ENCODE measurements at regions not wholly inside any gene's neighbourhood (a gene's known extent, or its start where the extent isn't known, plus 50 kb on each side); places are given as distances from the start of the nearest gene placed in this dataset.

GRCh38 chr4:107153228-107153627 is 117.1 kb upstream of the DKK2 start:
- no peak for DNase-seq

DNA sequence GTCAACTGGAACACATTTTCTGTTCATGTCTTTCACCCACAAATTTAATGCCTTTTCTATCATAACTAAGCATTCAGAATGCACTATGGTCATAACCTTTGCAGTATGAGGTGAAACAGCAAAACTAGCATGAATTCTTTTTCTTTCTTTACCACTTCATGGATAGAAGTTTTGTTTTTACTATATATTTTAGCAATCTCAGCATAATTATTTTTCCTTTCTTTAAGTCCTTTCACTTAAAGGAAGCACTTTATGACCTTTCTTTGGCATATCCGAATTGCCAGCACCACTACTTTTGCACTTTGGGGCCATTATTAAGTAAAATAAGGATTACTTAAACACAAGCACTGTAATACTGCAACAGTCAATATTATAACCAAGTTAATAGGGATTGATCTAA is 115.1 kb upstream of the DKK2 start:
- DNase-seq, result no peak

DNA sequence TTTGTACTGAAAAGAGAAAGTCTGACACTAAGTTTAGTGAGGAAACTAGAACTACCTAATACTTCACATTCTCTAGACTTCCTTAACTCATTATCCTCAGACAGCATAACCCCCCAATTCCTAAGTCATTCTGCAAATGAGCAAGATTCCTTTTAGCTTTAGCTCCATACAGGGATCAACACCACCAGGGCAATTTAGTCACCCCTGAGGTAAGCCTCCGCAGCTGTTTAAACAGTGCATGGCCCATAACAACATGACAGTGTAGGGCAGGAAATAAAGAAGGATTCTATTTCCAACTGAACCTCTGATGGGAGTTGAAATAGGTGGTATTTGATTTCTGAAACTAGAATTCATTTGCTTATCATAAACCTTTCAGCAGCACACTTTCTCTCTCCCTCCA is 112.8 kb upstream of the DKK2 start:
- DNase-seq, result no peak

DNA sequence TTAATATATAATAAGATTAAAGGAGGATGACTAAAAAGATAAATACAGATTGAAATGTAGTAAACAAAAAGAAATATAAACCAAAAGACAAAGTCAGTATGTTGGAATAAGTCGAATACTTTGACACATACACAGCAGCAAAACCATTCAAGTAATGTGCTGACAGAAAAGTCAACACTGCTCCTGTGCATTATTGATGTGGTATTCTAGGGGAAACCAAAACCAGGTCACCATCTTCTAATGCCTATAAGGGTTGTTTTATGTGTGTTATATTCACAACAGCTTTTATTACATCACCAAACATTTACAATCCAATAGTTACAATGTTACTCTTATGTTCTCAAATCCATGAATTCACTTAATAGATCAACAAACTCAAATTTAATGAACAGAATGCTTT is 111.8 kb upstream of the DKK2 start:
- no peak for DNase-seq

DNA sequence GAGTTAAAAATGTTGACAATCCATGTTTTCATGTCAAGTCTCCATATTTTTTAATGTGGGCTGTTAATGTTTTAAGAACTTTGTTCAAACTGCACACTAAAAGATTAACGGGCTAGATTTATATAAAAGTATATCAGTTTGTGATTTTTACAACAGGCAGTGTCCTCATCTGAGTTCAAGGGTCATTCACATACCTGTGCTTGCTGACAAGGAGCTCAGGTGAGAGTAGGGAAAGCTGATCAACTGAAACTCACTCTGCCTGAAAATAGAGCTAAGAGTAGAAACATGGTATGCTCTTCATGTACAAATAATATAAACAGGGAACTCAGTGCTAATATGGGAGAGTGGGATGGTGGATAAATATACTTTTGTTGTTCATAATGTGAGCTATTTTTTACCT is 102.3 kb upstream of the DKK2 start:
- DNase-seq, result no peak

GRCh38 chr4:107133965-107134653 is 98.0 kb upstream of the DKK2 start:
- DNase-seq, result no peak

DNA sequence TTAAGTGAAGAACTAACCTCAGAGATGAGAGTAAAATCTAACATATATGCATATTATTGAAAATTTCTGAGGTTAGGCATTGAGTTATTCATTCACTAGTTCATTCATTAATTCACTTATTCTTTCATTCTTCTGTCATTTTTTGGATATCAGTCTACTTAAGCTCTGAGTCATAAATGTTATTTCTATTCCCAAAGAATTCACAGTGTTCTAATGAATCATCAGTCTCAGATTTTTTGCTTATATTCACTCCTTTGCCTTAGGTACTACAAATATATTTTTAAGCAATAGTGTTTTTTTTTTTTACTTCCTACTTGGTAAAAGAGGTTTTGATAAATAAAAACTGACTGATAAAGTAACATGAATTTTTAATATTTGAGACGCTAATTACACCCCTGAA is 95.2 kb upstream of the DKK2 start:
- no peak for DNase-seq

DNA sequence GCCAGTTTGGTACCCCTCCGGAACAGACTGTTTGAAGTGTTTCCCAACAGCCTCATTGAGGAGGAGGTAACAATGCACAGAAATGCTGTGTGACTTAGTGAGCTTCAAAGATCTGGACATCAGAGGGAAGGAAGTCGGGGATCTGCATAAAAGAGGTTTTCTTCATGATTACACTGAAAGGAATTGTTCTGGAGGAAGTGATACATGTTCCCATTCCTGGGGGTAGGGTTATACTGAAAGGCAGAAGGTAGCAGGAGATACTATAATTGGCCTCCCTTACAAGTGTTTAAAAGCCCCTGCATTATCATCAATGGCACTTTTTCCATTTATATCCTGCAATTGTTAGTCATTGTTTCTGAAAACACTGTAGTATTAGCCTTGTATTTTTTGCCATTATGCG is 94.0 kb upstream of the DKK2 start:
- DNase-seq, result no peak

DNA sequence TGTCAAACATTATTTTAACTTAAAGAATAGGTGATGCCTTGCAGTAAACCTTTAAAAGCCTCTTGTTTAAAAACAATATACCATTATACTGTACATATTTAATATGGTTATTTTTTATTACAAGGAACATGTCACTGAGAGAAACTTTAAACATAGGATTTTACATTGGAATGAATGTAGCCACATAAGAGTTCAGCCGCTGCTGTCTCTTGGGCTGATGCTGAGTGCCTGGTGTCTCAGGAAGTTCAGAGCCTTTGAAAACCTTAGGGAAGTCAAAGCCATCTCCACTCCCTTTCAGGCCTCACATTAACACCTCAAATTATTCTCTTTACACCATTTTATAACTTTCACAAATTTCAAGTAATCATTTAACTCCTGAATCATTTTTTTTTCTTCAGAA is 93.5 kb upstream of the DKK2 start:
- no peak for DNase-seq

DNA sequence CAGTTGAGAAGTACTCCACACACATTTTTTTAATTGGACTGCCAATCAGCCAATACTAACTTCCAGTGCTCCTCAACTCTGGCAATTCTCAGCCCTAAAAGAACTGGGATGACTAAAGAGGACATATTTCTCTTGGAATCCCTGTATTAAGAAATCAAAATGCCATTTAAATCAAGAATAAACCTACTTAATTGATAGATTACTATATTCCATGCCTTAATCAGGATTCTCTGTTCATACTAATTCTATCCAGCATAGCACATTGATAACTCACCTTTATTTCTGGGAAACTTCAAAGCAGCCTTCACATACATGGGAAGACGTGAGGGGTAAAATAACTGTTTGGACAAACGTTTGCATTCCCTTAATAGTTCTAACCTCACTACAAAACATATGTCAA is 93.0 kb upstream of the DKK2 start:
- no peak for DNase-seq

DNA sequence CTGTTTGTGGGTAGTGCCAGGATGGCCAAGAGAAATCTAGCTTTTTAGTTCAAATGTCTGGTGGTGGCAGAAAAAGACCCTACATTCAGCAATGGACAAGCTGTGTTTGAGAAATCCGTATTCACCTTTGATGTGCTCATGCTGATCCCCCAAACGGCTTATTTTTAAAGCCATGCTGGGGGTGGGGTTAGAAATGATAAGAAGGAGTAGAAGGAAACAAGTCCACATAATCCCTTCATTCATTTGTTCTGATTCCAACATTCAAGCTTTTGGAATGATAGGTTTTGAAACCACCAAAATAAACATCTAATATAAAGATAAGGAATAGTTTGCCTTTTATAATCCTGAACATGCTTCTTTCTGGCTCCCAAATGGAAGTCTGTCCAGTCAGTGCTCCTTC is 92.0 kb upstream of the DKK2 start:
- DNase-seq, result no peak

DNA sequence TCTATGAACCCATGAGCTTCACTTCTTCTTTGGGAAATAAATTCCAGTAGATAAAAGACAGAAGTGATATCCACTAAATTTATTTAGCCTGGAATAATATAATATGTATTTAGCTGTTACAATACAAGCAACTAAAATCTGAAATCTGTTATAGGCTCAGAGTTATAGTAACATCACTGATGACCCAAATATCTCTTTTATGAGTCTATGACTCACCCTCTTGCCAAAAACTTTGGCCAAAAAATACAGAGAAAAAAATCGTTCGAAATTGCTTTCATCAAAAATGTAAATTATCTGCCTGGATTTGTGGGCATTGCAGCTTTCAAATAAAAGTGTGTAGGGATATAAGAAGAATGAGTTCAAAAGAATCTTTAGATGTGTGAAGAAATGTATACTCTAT is 89.4 kb upstream of the DKK2 start:
- no peak for DNase-seq

- DNase-seq, result no peak
These were observed 86.6 kb upstream of the DKK2 start for GRCh38 chr4:107122736-107123135.

DNA sequence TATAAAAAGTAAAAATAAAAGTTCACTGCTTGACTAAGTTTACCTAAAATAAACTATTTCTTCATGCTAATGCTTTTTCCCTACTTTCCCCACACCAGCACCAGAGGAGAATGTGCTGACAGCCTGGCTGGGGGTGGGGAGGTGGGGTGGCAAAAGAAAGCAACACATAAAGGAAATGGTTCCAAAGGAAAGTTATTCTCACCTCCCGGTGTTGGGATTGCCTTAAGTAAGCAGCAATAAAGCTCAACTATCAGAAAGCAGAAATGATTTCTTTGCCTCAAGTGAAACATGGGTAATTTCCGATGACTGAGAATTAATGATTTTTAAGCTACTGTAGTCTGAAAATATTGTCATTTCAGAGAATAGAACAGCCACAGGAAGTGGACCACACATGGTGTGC is 84.5 kb upstream of the DKK2 start:
- DNase-seq, result no peak

DNA sequence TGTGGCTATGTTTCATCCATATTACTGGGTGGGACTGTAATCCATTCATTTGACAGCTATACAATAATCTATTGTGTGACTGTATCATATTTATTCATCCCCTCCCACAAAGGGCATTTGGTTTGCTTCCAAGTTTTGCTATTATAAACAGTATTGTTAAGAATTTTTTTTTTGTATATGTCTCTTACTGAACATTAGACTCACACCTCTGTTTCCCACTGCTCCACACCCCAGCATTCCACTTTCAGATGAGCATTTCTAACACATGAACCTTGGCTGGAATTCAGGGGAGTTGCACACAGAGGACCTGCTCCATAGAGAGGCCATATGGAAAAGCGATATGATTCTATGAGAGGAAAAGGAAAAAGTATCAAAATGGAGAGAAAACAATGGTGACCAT is 81.6 kb upstream of the DKK2 start:
- DNase-seq, result no peak

- no peak for DNase-seq
These were observed 79.2 kb upstream of the DKK2 start for GRCh38 chr4:107115185-107115847.

DNA sequence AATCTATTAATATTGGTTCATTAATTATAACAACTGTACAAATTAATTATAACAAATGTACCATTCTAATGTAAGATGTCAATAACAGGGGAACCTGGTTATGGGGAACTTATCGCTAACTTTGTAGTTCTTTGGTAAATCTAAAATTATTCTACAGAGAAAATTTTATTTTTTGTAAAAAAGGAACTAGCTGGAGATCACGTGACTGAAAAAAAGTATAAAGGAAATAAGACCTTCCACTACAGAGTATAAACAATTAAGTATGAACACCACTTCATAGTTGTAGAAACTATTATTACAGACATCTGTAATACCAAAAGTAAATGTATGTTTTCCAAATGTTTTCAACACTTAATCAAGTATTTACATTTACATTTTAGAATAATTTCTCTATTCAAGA is 77.9 kb upstream of the DKK2 start:
- no peak for DNase-seq

DNA sequence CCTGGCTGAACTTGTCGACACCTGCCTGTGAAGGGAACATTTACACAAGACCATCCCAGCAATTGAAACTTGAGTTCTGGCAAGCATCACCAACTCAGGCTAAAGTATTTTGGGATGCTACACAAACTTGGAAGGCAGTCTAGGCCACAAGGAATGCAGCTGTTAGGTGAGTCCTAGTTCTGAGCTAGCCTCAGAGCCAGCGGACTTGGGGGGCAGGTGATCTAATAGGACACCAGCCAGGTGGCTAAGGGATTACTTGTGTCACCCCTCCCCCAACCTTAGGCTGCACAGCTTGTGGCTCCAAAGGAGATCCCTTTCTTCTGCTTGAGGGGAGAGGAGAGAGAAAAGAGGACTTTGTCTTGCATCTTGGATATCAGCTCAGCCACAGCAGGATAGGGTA is 62.3 kb upstream of the DKK2 start:
- no peak for DNase-seq

GRCh38 chr4:107094976-107095375 is 58.9 kb upstream of the DKK2 start:
- no peak for DNase-seq

- peak in 1 of 2 experiments; percentile 4 for DNase-seq
These were observed 58.2 kb upstream of the DKK2 start for GRCh38 chr4:107094332-107094731.
